Right cardiac atrium (tissue), 5 donors: ENCODE measurements at regions not wholly inside any gene's neighbourhood (a gene's known extent, or its start where the extent isn't known, plus 50 kb on each side); places are given as distances from the start of the nearest gene placed in this dataset.

Experiments used
- ATAC-seq, 2 donors: fragments of 200-7000 bp; cut with Tn5 transposase; one replicate each; pipeline versions ENCODE4 v1.8.0 to v1.9.1; 2020; ENCODE audit warnings: moderate library complexity in 2 of 2, mild to moderate bottlenecking in 1 of 2
- DNase-seq, 3 donors: peaks; one replicate each; pipeline ENCODE4 v3.0.0-alpha.2; 2020
- H3K27ac ChIP-seq: one replicate; pipeline ENCODE4 v1.5.1; 2013; ENCODE audit warnings: mild to moderate bottlenecking, low read length, control low read depth, moderate library complexity
- H3K27me3 ChIP-seq: one replicate; pipeline ENCODE4 v1.6.1; 2013; ENCODE audit not compliant: control insufficient read depth, insufficient read depth
- H3K4me1 ChIP-seq: one replicate; pipeline ENCODE4 v1.6.1; 2013; ENCODE audit warnings: low read length; ENCODE audit not compliant: control insufficient read depth, insufficient read depth
- H3K4me3 ChIP-seq: one replicate; pipeline ENCODE4 v1.5.1; 2013; ENCODE audit warnings: low read length, control low read depth
- H3K9me3 ChIP-seq: one replicate; pipeline ENCODE4 v1.6.1; 2013; ENCODE audit warnings: low read length; ENCODE audit not compliant: control insufficient read depth
- WGBS: extraction: QIAGEN DNeasy Blood & Tissue Kit; methylation state at CpG from one replicate; pipeline ENCODE4 v1.1.7; 2013; 5-methylcytosine and 5-hydroxymethylcytosine counted together
- intact Hi-C, 4 donors: fragments of 100-400 bp; cut with DNase I; formaldehyde crosslinking; loops; one replicate each; pipeline versions ENCODE4 v1.11.0 to v1.14.0; 2022 to 2023
- donor health status: healthy with polysubstance abuse.
- donor health status: DM: no; HTN: yes; CAD: no.
- donor health status: DM: no; HTN: no; CAD: no.
- donor health status: DM: no; HTN: yes; CAD: no; lungs with severe emphysema.
- donor health status: DM: yes; HTN: yes; CAD: no.

- Histone ChIP-seq H3K27me3 (no peaks in the 10 kb centered on the region), H3K9me3 (no peaks in the 10 kb centered on the region), H3K4me3 (no peak overlapping the region), H3K4me1 (no peaks in the 10 kb centered on the region), H3K27ac (no peak overlapping the region)
- peak in 1 of 2 donors; percentile 40 for ATAC-seq
- 17% methylated on average over 3 of the region's 3 CpGs for WGBS
- intact Hi-C loops, result no loop called here
- no peak for DNase-seq
These were observed 108.0 kb upstream of the LDAH start for GRCh38 chr2:20930928-20931327.

DNA sequence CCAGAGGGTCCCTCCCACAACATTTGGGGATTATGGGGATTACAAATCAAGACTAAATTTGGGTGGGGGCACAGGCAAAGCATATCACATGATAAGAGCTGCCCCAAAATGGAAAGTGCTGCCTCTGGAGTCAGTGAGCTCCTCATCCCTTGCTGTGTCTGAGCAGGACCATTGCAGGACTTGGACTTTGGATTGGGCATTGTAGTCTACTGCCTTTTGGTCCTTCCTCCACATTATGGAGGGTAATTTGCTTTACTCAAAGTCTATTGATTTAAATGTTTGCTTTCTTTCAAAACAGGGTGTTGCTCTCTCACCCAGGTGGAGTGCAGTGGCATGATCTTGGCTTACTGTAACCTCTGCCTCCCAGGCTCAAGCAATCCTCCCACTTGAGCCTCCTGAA is 106.8 kb upstream of the LDAH start:
- DNase-seq (no peak), ATAC-seq (no peak)
- Histone ChIP-seq H3K27ac (no peak overlapping the region), H3K4me3 (no peak overlapping the region), H3K9me3 (no peaks in the 10 kb centered on the region), H3K4me1 (no peaks in the 10 kb centered on the region), H3K27me3 (no peaks in the 10 kb centered on the region)
- intact Hi-C loops, result no loop called here

- Histone ChIP-seq H3K4me3 (no peak overlapping the region), H3K27ac (no peak overlapping the region), H3K4me1 (no peaks in the 10 kb centered on the region), H3K27me3 (no peaks in the 10 kb centered on the region), H3K9me3 (no peaks in the 10 kb centered on the region)
- ATAC-seq (no peak), DNase-seq (no peak)
- intact Hi-C loops, result no loop called here
- 74% methylated on average over 3 of the region's 3 CpGs for WGBS
These were observed 105.7 kb upstream of the LDAH start for GRCh38 chr2:20928617-20929016.

GRCh38 chr2:20925265-20925889 is 102.5 kb upstream of the LDAH start:
- Histone ChIP-seq H3K4me3 (no peak overlapping the region), H3K4me1 (no peaks in the 10 kb centered on the region), H3K27me3 (no peaks in the 10 kb centered on the region), H3K9me3 (no peaks in the 10 kb centered on the region), H3K27ac (no peak overlapping the region)
- intact Hi-C loops, result no loop called here
- WGBS, result 75% methylated on average over 5 of the region's 5 CpGs
- DNase-seq (no peak), ATAC-seq (no peak)

DNA sequence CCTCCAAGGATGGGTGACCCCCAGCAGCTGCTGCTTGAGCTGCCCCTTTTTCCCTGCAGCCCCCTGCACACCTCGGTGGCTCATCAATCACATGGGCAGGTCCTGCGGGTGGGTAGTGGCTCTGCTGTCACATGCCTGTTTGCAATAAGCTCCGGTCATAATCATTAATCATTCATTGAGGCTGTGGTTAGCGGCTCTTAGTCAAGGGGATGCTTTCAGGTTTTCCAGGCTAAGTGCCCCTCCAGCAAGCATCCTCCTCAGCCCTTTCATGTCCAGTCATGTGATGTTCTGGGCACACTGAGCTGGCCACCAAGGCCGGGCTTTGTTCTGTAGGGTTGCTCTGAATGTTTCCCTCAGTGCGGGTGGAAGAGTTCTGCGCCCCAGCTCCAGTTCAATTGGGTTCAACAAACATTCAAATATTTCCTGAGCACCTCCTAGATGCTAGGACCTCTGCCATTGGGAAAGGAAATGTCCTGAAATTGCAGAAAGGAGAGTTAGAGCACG is 96.4 kb upstream of the LDAH start:
- Histone ChIP-seq H3K27me3 (no peaks in the 10 kb centered on the region), H3K4me3 (no peak overlapping the region), H3K27ac (no peak overlapping the region), H3K4me1 (no peaks in the 10 kb centered on the region), H3K9me3 (no peaks in the 10 kb centered on the region)
- intact Hi-C loops, result no loop called here
- 70% methylated on average over 8 of the region's 8 CpGs for WGBS
- ATAC-seq, result no peak
- DNase-seq, result no peak

DNA sequence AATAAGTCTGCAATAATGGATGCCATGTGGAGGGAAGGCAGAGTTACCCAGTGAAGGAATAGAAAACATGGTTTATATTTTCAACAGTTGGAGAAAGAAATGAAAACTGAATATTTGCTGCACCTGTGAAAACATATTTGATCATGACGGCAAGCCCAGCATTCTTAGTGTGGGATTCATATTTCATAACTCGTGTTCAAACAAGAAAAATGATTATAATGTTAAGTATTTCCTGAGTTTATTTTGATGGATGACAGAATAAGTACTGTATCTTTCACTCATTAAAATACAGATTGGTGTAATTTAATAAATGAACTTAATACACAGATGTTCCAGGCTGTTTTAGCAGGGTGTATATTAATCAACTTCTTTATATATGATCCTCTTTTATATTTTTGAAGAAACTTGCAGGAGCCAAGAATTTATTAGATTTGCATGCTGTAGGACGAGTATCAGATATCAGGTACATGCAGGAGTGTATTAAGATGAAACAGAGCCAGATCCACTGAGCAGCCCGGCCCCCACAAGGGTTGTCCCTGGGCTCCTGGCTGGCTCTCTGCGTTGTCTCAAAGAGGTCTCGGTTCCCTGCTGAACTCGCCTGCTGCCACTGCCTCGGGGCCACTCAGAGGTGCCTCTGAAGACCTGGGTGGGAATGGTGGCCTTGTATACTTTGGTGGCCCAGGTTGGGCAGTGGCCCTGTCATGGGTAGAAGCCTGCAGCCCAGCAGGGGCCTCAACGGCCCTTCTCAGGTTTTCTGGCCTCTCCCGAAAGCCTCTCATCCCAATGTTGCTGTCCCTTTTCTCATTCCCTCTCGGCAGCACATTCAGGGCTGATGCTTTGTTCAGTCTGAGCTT is 95.0 kb upstream of the LDAH start:
- Histone ChIP-seq H3K27ac (no peak overlapping the region), H3K4me1 (no peaks in the 10 kb centered on the region), H3K27me3 (no peaks in the 10 kb centered on the region), H3K4me3 (no peak overlapping the region), H3K9me3 (no peaks in the 10 kb centered on the region)
- ATAC-seq, result no peak
- no peak for DNase-seq
- intact Hi-C loops, result no loop called here
- 59% methylated on average over 11 of the region's 11 CpGs for WGBS

- no peak for DNase-seq
- H3K4me3 ChIP-seq, result no peak overlapping the region
- H3K27ac ChIP-seq, result no peak overlapping the region
- H3K9me3 ChIP-seq, result no peaks in the 10 kb centered on the region
- H3K4me1 ChIP-seq, result no peaks in the 10 kb centered on the region
- 56% methylated on average over 8 of the region's 8 CpGs for whole genome bisulfite sequencing
- intact Hi-C loops, result no loop called here
- H3K27me3 ChIP-seq, result no peaks in the 10 kb centered on the region
- no peak for ATAC-seq
These were observed 94.4 kb upstream of the LDAH start for GRCh38 chr2:20917287-20917660.

- H3K9me3 ChIP-seq, result no peaks in the 10 kb centered on the region
- ATAC-seq, result peak; percentile 52 to 60
- no peak overlapping the region for H3K27ac ChIP-seq
- no peak overlapping the region for H3K4me3 ChIP-seq
- 40% methylated on average over 7 of the region's 7 CpGs for WGBS
- no peaks in the 10 kb centered on the region for H3K27me3 ChIP-seq
- H3K4me1 ChIP-seq, result no peaks in the 10 kb centered on the region
- intact Hi-C loops, result no loop called here
- DNase-seq, result no peak
These were observed 93.8 kb upstream of the LDAH start for GRCh38 chr2:20916604-20917286.

DNA sequence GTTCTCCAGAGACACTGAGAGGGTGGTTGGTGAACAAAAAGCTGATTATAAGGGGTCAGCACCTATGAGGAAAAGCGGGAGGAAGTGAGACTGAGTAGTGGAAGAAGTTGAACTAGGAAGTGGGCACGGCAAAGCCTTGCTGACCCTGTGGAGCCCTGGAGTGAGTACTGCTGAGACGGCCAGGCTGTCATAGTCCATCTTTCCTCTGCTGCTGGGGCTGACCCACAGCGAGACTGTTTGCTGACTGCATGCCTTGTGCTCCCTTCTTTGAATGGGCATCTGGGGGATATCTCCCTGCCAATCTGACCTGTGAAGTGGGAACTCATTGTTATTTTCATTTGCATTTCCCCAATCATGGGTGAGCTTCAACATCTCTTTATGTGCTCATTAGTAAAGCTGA is 92.4 kb upstream of the LDAH start:
- no peak for DNase-seq
- no peak overlapping the region for H3K27ac ChIP-seq
- no peaks in the 10 kb centered on the region for H3K4me1 ChIP-seq
- no peaks in the 10 kb centered on the region for H3K27me3 ChIP-seq
- H3K9me3 ChIP-seq, result no peaks in the 10 kb centered on the region
- no peak for ATAC-seq
- intact Hi-C loops, result no loop called here
- H3K4me3 ChIP-seq, result no peak overlapping the region
- WGBS, result 66% methylated on average over 4 of the region's 4 CpGs

DNA sequence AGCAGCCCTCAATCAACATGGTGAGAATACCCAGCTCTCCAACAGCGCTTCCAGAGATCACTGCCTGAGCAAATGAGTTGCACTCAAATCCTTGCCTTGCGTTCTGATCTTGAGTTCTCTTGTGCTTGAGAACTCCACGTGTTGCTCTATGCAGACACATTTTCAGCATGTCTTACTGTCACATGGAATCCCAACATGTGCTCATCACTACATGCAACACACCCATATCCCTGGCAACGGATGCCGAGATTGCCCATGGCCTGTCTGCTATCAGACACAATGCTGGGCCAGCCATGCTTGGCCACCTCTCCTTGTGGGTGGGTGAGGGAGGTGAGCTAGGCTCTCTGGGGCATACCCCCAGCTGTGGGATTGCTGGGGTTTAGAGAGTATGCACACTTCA is 91.9 kb upstream of the LDAH start:
- no peaks in the 10 kb centered on the region for H3K27me3 ChIP-seq
- H3K27ac ChIP-seq, result no peak overlapping the region
- ATAC-seq (no peak), DNase-seq (no peak)
- H3K4me1 ChIP-seq, result no peaks in the 10 kb centered on the region
- intact Hi-C loops, result no loop called here
- no peaks in the 10 kb centered on the region for H3K9me3 ChIP-seq
- WGBS, result 84% methylated on average over 5 of the region's 5 CpGs
- H3K4me3 ChIP-seq, result no peak overlapping the region

- H3K27ac ChIP-seq, result no peak overlapping the region
- DNase-seq (no peak), ATAC-seq (no peak)
- H3K4me1 ChIP-seq, result no peaks in the 10 kb centered on the region
- intact Hi-C loops, result no loop called here
- no peak overlapping the region for H3K4me3 ChIP-seq
- 84% methylated on average over 4 of the region's 4 CpGs for WGBS
- no peaks in the 10 kb centered on the region for H3K27me3 ChIP-seq
- no peaks in the 10 kb centered on the region for H3K9me3 ChIP-seq
These were observed 91.2 kb upstream of the LDAH start for GRCh38 chr2:20914087-20914486.
